ENCODE measurements at regions not wholly inside any gene's neighbourhood (a gene's known extent, or its start where the extent isn't known, plus 50 kb on each side); places are given as distances from the start of the nearest gene placed in this dataset.
"Not testable (repeated sequence)": the region's sequence is repeated elsewhere in the genome, so short reads cannot be mapped to it uniquely, and the experiment has no call there.

- Histone ChIP-seq H3K4me3 (no peak overlapping the region), H3K36me3 (no peaks in the 10 kb centered on the region), H3K27me3 (no peaks in the 10 kb centered on the region), H3K27ac (no peak overlapping the region), H3K9me3 (ENCODE audit: low read depth) (no peaks in the 10 kb centered on the region), H3K4me1 (ENCODE audit: low read depth) (no peaks in the 10 kb centered on the region)
- TF ChIP-seq, protein P1, sequence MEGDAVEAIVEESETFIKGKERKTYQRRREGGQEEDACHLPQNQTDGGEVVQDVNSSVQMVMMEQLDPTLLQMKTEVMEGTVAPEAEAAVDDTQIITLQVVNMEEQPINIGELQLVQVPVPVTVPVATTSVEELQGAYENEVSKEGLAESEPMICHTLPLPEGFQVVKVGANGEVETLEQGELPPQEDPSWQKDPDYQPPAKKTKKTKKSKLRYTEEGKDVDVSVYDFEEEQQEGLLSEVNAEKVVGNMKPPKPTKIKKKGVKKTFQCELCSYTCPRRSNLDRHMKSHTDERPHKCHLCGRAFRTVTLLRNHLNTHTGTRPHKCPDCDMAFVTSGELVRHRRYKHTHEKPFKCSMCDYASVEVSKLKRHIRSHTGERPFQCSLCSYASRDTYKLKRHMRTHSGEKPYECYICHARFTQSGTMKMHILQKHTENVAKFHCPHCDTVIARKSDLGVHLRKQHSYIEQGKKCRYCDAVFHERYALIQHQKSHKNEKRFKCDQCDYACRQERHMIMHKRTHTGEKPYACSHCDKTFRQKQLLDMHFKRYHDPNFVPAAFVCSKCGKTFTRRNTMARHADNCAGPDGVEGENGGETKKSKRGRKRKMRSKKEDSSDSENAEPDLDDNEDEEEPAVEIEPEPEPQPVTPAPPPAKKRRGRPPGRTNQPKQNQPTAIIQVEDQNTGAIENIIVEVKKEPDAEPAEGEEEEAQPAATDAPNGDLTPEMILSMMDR (IDR thresholded peaks at IDR 0.05; ENCODE audit: low read depth, low read length) = no peak
- no peak for DNase-seq (ENCODE audit: low read depth in 1 of 2, low spot score in 1 of 2)
Observed at GRCh38 chr18:34953212-34953611, 88.0 kb upstream of the MAPRE2 start.

DNA sequence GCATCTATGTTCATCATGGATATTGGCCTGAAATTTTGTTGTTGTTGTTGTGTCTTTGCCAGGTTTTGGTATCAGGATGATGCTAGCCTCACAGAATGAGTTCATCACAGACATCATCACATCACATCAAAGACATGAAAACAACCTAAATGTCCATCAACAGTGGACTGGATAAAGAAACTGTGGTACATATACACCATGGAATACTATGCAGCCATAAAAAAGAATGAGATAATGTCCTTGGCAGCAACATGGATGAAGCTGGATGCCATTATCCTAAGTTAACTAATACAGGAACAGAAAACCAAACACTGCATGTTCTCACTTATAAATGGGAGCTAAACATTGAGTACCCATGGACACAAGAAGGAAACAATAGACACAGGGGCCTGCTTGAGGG lies 85.7 kb upstream of the MAPRE2 start:
- not testable (repeated sequence) for H3K4me1 ChIP-seq (ENCODE audit: low read depth); H3K27ac ChIP-seq; H3K4me3 ChIP-seq; H3K9me3 ChIP-seq (ENCODE audit: low read depth); H3K36me3 ChIP-seq; DNase-seq (ENCODE audit: low read depth in 1 of 2, low spot score in 1 of 2); H3K27me3 ChIP-seq

GRCh38 chr18:34956663-34957062 lies 84.5 kb upstream of the MAPRE2 start:
- H3K4me1 ChIP-seq (ENCODE audit: low read depth) = no peaks in the 10 kb centered on the region
- no peaks in the 10 kb centered on the region for H3K27me3 ChIP-seq
- H3K9me3 ChIP-seq (ENCODE audit: low read depth) = no peaks in the 10 kb centered on the region
- H3K27ac ChIP-seq = no peak overlapping the region
- no peak for DNase-seq (ENCODE audit: low read depth in 1 of 2, low spot score in 1 of 2)
- H3K36me3 ChIP-seq = no peaks in the 10 kb centered on the region
- TF ChIP-seq, protein P1 (IDR thresholded peaks at IDR 0.05; ENCODE audit: low read depth, low read length) = no peak
- H3K4me3 ChIP-seq = no peak overlapping the region

DNA sequence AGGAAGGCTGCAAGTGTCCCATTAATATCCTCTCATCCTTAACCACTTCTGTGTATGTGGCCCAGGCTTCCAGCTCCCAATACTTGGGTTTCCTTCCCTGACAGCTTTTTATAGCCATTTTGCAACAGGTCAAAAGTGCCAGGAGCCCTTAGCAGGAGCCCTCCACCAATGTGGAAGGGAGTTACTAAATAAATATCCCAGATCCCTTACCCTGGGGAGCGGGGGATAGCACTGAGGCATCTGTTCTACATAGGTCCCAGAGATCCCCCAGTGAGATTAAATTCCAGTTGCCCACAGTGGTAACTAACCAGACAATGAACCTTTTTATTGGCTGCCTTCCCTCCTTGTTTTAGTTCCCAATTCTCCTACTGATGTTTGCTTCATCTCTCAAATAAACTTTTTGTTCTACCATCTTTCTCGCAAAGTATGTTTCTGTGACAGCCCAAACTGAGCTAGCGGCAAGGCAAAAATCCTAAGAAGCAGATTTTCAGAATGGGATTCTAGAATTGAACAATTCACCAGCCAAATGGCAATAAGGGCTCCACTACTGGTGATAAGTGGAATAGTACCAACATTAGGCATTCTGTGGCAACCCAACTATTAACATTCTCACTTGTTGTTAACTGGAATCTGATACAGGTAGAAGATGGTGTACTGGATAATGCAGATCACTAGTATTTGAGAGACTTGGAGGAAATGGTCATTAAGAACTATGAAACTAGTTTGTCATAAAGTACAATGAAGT lies 83.9 kb upstream of the MAPRE2 start:
- no peaks in the 10 kb centered on the region for H3K9me3 ChIP-seq (ENCODE audit: low read depth)
- H3K4me3 ChIP-seq = no peak overlapping the region
- peak in 1 of 2 donors; percentile 27 for DNase-seq (ENCODE audit: low read depth in 1 of 2, low spot score in 1 of 2)
- H3K27me3 ChIP-seq = no peaks in the 10 kb centered on the region
- TF ChIP-seq, protein P1 (IDR thresholded peaks at IDR 0.05; ENCODE audit: low read depth, low read length) = no peak
- H3K36me3 ChIP-seq = no peaks in the 10 kb centered on the region
- no peaks in the 10 kb centered on the region for H3K4me1 ChIP-seq (ENCODE audit: low read depth)
- H3K27ac ChIP-seq = no peak overlapping the region

GRCh38 chr18:34957864-34958259 lies 83.4 kb upstream of the MAPRE2 start:
- TF ChIP-seq, protein P1 (IDR thresholded peaks at IDR 0.05; ENCODE audit: low read depth, low read length) = no peak
- Histone ChIP-seq H3K27me3 (no peaks in the 10 kb centered on the region), H3K4me3 (no peak overlapping the region), H3K9me3 (ENCODE audit: low read depth) (no peaks in the 10 kb centered on the region), H3K27ac (no peak overlapping the region), H3K4me1 (ENCODE audit: low read depth) (no peaks in the 10 kb centered on the region), H3K36me3 (no peaks in the 10 kb centered on the region)
- no peak for DNase-seq (ENCODE audit: low read depth in 1 of 2, low spot score in 1 of 2)

GRCh38 chr18:34959211-34959829 lies 81.9 kb upstream of the MAPRE2 start:
- Histone ChIP-seq H3K4me1 (ENCODE audit: low read depth) (no peaks in the 10 kb centered on the region), H3K36me3 (no peaks in the 10 kb centered on the region), H3K4me3 (no peak overlapping the region), H3K9me3 (ENCODE audit: low read depth) (no peaks in the 10 kb centered on the region), H3K27ac (no peak overlapping the region), H3K27me3 (no peaks in the 10 kb centered on the region)
- no peak for DNase-seq (ENCODE audit: low read depth in 1 of 2, low spot score in 1 of 2)
- TF ChIP-seq, protein P1 (IDR thresholded peaks at IDR 0.05; ENCODE audit: low read depth, low read length) = no peak
